ENCODE measurements at regions not wholly inside any gene's neighbourhood (a gene's known extent, or its start where the extent isn't known, plus 50 kb on each side); places are given as distances from the start of the nearest gene placed in this dataset.
A peak's percentile ranks its signal among the peaks of the same experiment; 100 is the strongest.

GRCh38 chr4:181562399-181562798 is 680.8 kb upstream of the TENM3 start:
- Histone ChIP-seq H3K9me3 (no peaks in the 10 kb centered on the region), H3K27me3 (no peaks in the 10 kb centered on the region), H3K4me1 (no peaks in the 10 kb centered on the region), H3K36me3 (no peaks in the 10 kb centered on the region), H3K27ac (no peak overlapping the region), H3K4me3 (no peak overlapping the region)
- no peak for DNase-seq
- intact Hi-C loops (cut with DNase I) = no loop called here
- TF ChIP-seq, protein P1, sequence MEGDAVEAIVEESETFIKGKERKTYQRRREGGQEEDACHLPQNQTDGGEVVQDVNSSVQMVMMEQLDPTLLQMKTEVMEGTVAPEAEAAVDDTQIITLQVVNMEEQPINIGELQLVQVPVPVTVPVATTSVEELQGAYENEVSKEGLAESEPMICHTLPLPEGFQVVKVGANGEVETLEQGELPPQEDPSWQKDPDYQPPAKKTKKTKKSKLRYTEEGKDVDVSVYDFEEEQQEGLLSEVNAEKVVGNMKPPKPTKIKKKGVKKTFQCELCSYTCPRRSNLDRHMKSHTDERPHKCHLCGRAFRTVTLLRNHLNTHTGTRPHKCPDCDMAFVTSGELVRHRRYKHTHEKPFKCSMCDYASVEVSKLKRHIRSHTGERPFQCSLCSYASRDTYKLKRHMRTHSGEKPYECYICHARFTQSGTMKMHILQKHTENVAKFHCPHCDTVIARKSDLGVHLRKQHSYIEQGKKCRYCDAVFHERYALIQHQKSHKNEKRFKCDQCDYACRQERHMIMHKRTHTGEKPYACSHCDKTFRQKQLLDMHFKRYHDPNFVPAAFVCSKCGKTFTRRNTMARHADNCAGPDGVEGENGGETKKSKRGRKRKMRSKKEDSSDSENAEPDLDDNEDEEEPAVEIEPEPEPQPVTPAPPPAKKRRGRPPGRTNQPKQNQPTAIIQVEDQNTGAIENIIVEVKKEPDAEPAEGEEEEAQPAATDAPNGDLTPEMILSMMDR (IDR thresholded peaks at IDR 0.05) = no peak
- ATAC-seq = no peak

DNA sequence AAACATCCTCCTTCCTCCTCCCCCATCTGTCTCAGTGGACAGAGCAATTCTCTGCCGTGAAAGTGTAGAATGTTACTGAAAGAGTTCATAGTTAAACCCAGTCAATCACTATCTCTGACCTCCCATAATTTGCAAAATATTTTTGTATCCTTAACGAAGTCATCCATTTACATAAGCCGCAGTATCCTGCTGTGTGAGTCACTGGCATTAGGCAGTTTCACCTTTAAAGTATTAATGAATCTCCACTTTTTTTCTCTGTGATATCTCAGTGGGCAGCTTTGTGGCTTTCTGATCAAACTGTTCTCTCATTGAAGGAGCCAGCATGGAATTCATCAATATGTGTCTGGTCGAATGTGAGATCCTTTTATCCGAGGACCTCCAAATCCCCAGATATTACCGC is 678.6 kb upstream of the TENM3 start:
- no peak for DNase-seq
- no peak overlapping the region for H3K4me3 ChIP-seq
- no peaks in the 10 kb centered on the region for H3K4me1 ChIP-seq
- H3K27me3 ChIP-seq = no peaks in the 10 kb centered on the region
- TF ChIP-seq, protein P1 (IDR thresholded peaks at IDR 0.05) = no peak
- no peak for ATAC-seq
- intact Hi-C loops (cut with DNase I) = no loop called here
- H3K36me3 ChIP-seq = no peaks in the 10 kb centered on the region
- H3K9me3 ChIP-seq = no peaks in the 10 kb centered on the region
- no peak overlapping the region for H3K27ac ChIP-seq

DNA sequence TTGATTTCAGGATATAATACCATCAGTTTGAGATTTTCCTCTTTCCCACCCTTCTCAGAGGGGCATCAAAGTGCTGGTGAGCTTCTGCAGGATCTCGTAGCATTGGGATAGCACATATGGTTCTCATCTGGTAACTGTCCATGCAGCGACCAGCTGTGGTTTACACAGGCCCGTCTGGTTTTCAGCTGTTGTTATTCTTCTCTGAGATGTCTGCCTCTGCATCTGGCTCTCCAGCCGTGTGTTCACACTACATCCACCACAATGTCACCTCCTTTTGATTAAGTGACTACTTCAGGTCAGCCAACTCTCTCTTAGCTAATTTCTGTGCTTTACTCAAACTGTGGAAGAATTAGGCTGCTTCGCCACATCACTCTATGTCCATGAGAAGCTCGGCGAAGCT is 676.7 kb upstream of the TENM3 start:
- ATAC-seq (peak; percentile 42), DNase-seq (peak in 2 of 4 donors; percentile 76 to 90)
- H3K9me3 ChIP-seq = no peaks in the 10 kb centered on the region
- intact Hi-C loops (cut with DNase I) = no loop called here
- TF ChIP-seq, protein P1 (IDR thresholded peaks at IDR 0.05) = no peak
- H3K4me1 ChIP-seq = no peaks in the 10 kb centered on the region
- H3K36me3 ChIP-seq = no peaks in the 10 kb centered on the region
- H3K27me3 ChIP-seq = no peaks in the 10 kb centered on the region
- no peak overlapping the region for H3K27ac ChIP-seq
- no peak overlapping the region for H3K4me3 ChIP-seq

DNA sequence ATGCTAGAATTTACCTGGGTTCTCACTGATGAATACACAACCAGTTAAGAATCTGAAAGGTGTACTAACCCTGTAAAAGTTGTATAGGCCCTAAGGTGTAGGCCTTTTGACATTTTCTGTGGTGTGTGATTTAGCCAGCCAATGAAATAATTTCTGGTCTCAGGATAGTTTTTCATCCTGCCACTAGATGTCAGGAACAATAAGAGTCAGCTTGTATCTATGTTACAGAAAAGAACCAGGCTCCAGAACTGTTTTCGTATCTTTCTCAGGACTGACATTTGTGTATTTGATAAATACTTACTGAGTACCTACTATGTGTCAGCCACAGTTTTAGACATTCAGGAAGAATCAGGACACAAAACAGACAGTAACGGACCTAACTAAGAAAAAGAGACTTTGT is 673.6 kb upstream of the TENM3 start:
- H3K4me3 ChIP-seq = no peak overlapping the region
- H3K36me3 ChIP-seq = no peaks in the 10 kb centered on the region
- H3K27me3 ChIP-seq = no peaks in the 10 kb centered on the region
- intact Hi-C loops (cut with DNase I) = no loop called here
- H3K27ac ChIP-seq = no peak overlapping the region
- peak in 1 of 4 donors; percentile 23 for DNase-seq
- no peaks in the 10 kb centered on the region for H3K9me3 ChIP-seq
- TF ChIP-seq, protein P1 (IDR thresholded peaks at IDR 0.05) = peak in 1 of 2 donors; percentile 32
- ATAC-seq = peak; percentile 68
- H3K4me1 ChIP-seq = no peaks in the 10 kb centered on the region

DNA sequence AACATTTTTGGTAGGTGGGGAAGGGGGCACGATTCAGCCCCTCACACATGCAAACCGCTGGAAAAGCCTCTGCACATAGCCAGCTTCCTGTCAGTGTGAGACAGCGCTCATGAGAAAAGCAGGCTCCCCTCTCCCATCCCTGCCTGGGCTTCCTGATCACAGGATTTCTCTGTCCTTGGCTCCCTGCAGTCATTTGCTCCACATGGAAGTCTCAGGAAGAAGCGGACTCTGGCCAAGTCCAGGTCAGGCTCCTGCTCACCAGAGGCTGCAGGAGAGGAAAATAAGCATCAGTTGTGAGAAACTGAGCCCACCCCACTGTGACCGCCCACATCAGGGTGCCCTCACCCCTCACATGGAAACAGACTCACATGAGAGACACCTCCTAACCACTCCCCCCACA is 664.3 kb upstream of the TENM3 start:
- TF ChIP-seq, protein P1 (IDR thresholded peaks at IDR 0.05) = no peak
- no peaks in the 10 kb centered on the region for H3K9me3 ChIP-seq
- intact Hi-C loops (cut with DNase I) = no loop called here
- no peak overlapping the region for H3K4me3 ChIP-seq
- H3K27me3 ChIP-seq = no peaks in the 10 kb centered on the region
- ATAC-seq (no peak), DNase-seq (no peak)
- H3K36me3 ChIP-seq = no peaks in the 10 kb centered on the region
- H3K4me1 ChIP-seq = no peaks in the 10 kb centered on the region
- H3K27ac ChIP-seq = no peak overlapping the region
